Brain microvascular endothelial cell (primary cell): ENCODE measurements at regions not wholly inside any gene's neighbourhood (a gene's known extent, or its start where the extent isn't known, plus 50 kb on each side); places are given as distances from the start of the nearest gene placed in this dataset.

Experiments
- DNase-seq: peaks from one replicate; pipeline ENCODE4 v3.0.0-alpha.2; 2020
- H3K27ac ChIP-seq: fragments of 250-450 bp; sonication (Bioruptor Pico); 2 replicates; pipeline ENCODE4 v1.5.1; 2020; ENCODE audit warnings: mild to moderate bottlenecking, moderate library complexity
- H3K27me3 ChIP-seq: fragments of 250-450 bp; sonication (Bioruptor Pico); replicated peaks from 2 replicates; pipeline ENCODE4 v1.5.1; 2020; ENCODE audit warnings: mild to moderate bottlenecking
- H3K36me3 ChIP-seq: fragments of 250-450 bp; sonication (Bioruptor Pico); replicated peaks from 2 replicates; pipeline ENCODE4 v1.5.1; 2020; ENCODE audit warnings: mild to moderate bottlenecking
- H3K4me3 ChIP-seq: 2 replicates; pipeline ENCODE4 v1.5.1; 2011; ENCODE audit warnings: low read depth, mild to moderate bottlenecking, control low read depth, low read length, moderate library complexity
- CTCF ChIP-seq: IDR thresholded peaks from 2 replicates; pipeline ENCODE4 v1.5.1; 2011; ENCODE audit warnings: low read depth, mild to moderate bottlenecking, moderate library complexity, low read length, control low read depth, inconsistent platforms; ENCODE audit errors: missing control alignments
- in situ Hi-C: cut with HindIII; loops from 2 replicates; pipeline ENCODE4 v1.10.0; 2017; ENCODE audit warnings: low sequenced_read_pairs, low pct_ligation_motif_present

GRCh38 chr5:117947836-117948235 lies 1040.5 kb downstream of the DTWD2 start:
- Histone ChIP-seq H3K27ac (no peak overlapping the region), H3K4me3 (no peak overlapping the region), H3K36me3 (no peaks in the 10 kb centered on the region), H3K27me3 (no peaks in the 10 kb centered on the region)
- in situ Hi-C loops: no loop called here
- TF ChIP-seq CTCF: no peak
- no peak for DNase-seq

GRCh38 chr5:117947121-117947520 lies 1041.2 kb downstream of the DTWD2 start:
- in situ Hi-C loops: no loop called here
- no peak for DNase-seq
- Histone ChIP-seq H3K27ac (no peak overlapping the region), H3K36me3 (no peaks in the 10 kb centered on the region), H3K27me3 (no peaks in the 10 kb centered on the region), H3K4me3 (no peak overlapping the region)
- TF ChIP-seq CTCF: no peak

- H3K27me3 ChIP-seq: no peaks in the 10 kb centered on the region
- no peak overlapping the region for H3K27ac ChIP-seq
- no peak for TF ChIP-seq CTCF
- no peak overlapping the region for H3K4me3 ChIP-seq
- in situ Hi-C loops: no loop called here
- no peaks in the 10 kb centered on the region for H3K36me3 ChIP-seq
- DNase-seq: no peak
These were observed 1043.1 kb downstream of the DTWD2 start for GRCh38 chr5:117945258-117945657.

GRCh38 chr5:117943541-117943940 lies 1044.8 kb downstream of the DTWD2 start:
- TF ChIP-seq CTCF: no peak
- in situ Hi-C loops: no loop called here
- H3K27ac ChIP-seq: no peak overlapping the region
- no peaks in the 10 kb centered on the region for H3K27me3 ChIP-seq
- H3K36me3 ChIP-seq: no peaks in the 10 kb centered on the region
- no peak for DNase-seq
- H3K4me3 ChIP-seq: no peak overlapping the region

GRCh38 chr5:117942861-117943519 lies 1045.4 kb downstream of the DTWD2 start:
- no peak overlapping the region for H3K4me3 ChIP-seq
- H3K27ac ChIP-seq: no peak overlapping the region
- no peaks in the 10 kb centered on the region for H3K36me3 ChIP-seq
- no peaks in the 10 kb centered on the region for H3K27me3 ChIP-seq
- in situ Hi-C loops: no loop called here
- no peak for TF ChIP-seq CTCF
- DNase-seq: no peak

- DNase-seq: no peak
- in situ Hi-C loops: no loop called here
These were observed 1095.1 kb downstream of the DTWD2 start for GRCh38 chr5:117893211-117893610.

More at GRCh38 chr5:117893211-117893610, 1095.1 kb downstream of the DTWD2 start:
- no peak for TF ChIP-seq CTCF
- Histone ChIP-seq H3K27me3 (no peaks in the 10 kb centered on the region), H3K36me3 (no peaks in the 10 kb centered on the region), H3K27ac (no peak overlapping the region), H3K4me3 (no peak overlapping the region)
